ENCODE measurements at regions not wholly inside any gene's neighbourhood (a gene's known extent, or its start where the extent isn't known, plus 50 kb on each side); places are given as distances from the start of the nearest gene placed in this dataset.

DNA sequence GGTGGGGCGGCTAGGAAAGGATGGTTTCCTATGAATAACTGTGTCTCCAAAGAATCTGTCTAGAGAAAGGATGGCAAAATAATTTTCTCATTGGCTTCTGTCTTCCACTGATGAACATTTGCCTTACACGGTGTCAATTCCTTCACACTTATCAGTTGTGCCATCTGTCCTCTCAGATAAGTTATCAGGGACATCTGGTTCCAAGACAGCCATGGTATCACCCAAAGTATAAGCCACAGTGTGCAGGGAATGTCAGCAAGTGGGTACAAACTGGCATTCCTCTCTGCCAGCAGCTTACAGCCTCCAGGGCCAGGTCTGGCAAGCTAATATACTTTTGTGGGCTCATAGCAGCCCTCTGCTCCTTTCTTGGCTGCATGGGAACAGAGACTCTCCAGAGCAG is 1092.0 kb downstream of the EFNA5 start:
- ChIA-PET POLR2A (no interaction called here), CTCF (no interaction called here)
- TF ChIP-seq, protein P1, sequence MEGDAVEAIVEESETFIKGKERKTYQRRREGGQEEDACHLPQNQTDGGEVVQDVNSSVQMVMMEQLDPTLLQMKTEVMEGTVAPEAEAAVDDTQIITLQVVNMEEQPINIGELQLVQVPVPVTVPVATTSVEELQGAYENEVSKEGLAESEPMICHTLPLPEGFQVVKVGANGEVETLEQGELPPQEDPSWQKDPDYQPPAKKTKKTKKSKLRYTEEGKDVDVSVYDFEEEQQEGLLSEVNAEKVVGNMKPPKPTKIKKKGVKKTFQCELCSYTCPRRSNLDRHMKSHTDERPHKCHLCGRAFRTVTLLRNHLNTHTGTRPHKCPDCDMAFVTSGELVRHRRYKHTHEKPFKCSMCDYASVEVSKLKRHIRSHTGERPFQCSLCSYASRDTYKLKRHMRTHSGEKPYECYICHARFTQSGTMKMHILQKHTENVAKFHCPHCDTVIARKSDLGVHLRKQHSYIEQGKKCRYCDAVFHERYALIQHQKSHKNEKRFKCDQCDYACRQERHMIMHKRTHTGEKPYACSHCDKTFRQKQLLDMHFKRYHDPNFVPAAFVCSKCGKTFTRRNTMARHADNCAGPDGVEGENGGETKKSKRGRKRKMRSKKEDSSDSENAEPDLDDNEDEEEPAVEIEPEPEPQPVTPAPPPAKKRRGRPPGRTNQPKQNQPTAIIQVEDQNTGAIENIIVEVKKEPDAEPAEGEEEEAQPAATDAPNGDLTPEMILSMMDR (IDR thresholded peaks at IDR 0.05; ENCODE audit: unreplicated experiment), result no peak
- no peak for DNase-seq (ENCODE audit: unreplicated experiment)
- BruUV-seq (replicated peaks), result no TSS peak
- no peaks in the 10 kb centered on the region for H3K36me3 Mint-ChIP-seq (ENCODE audit: insufficient read depth, unreplicated experiment)
- intact Hi-C loops (cut with micrococcal nuclease), result no loop called here
- H3K9me3 Mint-ChIP-seq (ENCODE audit: unreplicated experiment), result no peaks in the 10 kb centered on the region
- no peak overlapping the region for H3K27ac Mint-ChIP-seq (ENCODE audit: low read depth, unreplicated experiment)
- H3K27me3 Mint-ChIP-seq (ENCODE audit: insufficient read depth, unreplicated experiment), result no peaks in the 10 kb centered on the region
- H3K4me3 Mint-ChIP-seq (ENCODE audit: unreplicated experiment), result no peak overlapping the region
- no peaks in the 10 kb centered on the region for H3K4me1 Mint-ChIP-seq (ENCODE audit: insufficient read depth, unreplicated experiment)

DNA sequence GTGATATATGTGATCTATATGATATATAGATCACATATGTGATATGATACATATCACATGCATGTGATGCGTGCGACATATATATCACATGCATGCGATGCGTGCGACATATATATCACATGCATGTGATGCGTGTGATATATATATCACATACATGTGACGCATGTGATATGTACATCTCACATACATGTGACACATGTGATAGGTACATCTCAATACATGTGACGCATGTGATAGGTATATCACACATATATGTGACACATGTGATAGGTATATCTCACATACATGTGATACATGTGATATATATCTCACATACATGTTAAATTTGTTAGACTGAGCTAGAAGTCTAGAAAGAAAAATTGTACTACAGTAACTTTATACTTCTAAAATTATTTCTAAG is 1095.9 kb downstream of the EFNA5 start:
- H3K9me3 Mint-ChIP-seq (ENCODE audit: unreplicated experiment), result no peaks in the 10 kb centered on the region
- BruUV-seq (replicated peaks), result no TSS peak
- intact Hi-C loops (cut with micrococcal nuclease), result no loop called here
- ChIA-PET CTCF (no interaction called here), POLR2A (no interaction called here)
- H3K36me3 Mint-ChIP-seq (ENCODE audit: insufficient read depth, unreplicated experiment), result no peaks in the 10 kb centered on the region
- TF ChIP-seq, protein P1 (IDR thresholded peaks at IDR 0.05; ENCODE audit: unreplicated experiment), result no peak
- H3K4me1 Mint-ChIP-seq (ENCODE audit: insufficient read depth, unreplicated experiment), result no peaks in the 10 kb centered on the region
- no peak for DNase-seq (ENCODE audit: unreplicated experiment)
- H3K27me3 Mint-ChIP-seq (ENCODE audit: insufficient read depth, unreplicated experiment), result no peaks in the 10 kb centered on the region
- H3K4me3 Mint-ChIP-seq (ENCODE audit: unreplicated experiment), result no peak overlapping the region
- H3K27ac Mint-ChIP-seq (ENCODE audit: low read depth, unreplicated experiment), result no peak overlapping the region

DNA sequence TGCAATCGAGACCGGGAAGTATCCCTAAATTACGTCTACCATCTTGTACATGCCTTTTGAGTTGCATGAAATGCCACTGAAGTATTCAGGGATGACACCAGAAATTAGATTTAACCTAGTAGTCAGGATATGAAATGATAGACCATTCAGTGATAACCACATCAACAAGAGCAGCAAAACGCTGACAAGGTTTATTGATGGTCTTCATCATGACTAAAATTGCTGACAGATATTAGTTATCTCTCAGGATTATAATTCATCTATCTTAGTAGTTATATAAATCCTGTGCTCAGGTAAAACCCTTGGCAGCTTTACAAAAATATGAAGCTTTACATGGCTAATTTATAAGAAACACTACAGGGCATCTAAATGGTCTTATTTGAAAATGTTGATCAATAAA is 1104.7 kb downstream of the EFNA5 start:
- ChIA-PET CTCF (interaction anchor here (0.7 kb wide), 1 partner anchor 314 kb away, joined by 3 read pairs; no protein-coding TSS in a partner anchor), POLR2A (no interaction called here)
- intact Hi-C loops (cut with micrococcal nuclease), result no loop called here
- Mint-ChIP-seq H3K27me3 (ENCODE audit: insufficient read depth, unreplicated experiment) (no peaks in the 10 kb centered on the region), H3K27ac (ENCODE audit: low read depth, unreplicated experiment) (no peak overlapping the region), H3K4me3 (ENCODE audit: unreplicated experiment) (no peak overlapping the region), H3K36me3 (ENCODE audit: insufficient read depth, unreplicated experiment) (no peaks in the 10 kb centered on the region), H3K4me1 (ENCODE audit: insufficient read depth, unreplicated experiment) (no peaks in the 10 kb centered on the region), H3K9me3 (ENCODE audit: unreplicated experiment) (peaks cover 7% of the 10 kb centered on the region)
- TF ChIP-seq, protein P1 (IDR thresholded peaks at IDR 0.05; ENCODE audit: unreplicated experiment), result no peak
- BruUV-seq (replicated peaks), result no TSS peak
- no peak for DNase-seq (ENCODE audit: unreplicated experiment)

DNA sequence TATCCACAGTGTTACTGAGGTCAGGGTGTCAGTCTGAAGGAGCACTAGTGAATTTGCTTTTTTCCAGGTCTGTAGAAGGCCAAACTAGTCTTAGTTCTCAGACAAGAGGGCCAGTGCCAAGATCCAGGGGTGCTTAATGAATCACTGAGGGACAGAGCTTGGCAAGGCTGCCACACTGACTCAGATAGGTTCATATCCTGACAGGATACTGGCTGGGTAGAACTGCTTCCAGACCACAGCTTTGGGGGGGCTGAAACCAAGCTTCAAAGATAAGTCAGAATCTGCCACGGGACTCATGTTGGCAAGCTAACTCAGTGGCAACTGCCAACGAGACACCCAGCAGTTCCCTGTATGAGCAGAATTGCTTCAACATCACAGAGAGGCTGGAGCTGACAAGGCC is 1125.4 kb downstream of the EFNA5 start:
- Mint-ChIP-seq H3K4me3 (ENCODE audit: unreplicated experiment) (no peak overlapping the region), H3K4me1 (ENCODE audit: insufficient read depth, unreplicated experiment) (no peaks in the 10 kb centered on the region), H3K36me3 (ENCODE audit: insufficient read depth, unreplicated experiment) (no peaks in the 10 kb centered on the region), H3K27me3 (ENCODE audit: insufficient read depth, unreplicated experiment) (no peaks in the 10 kb centered on the region), H3K27ac (ENCODE audit: low read depth, unreplicated experiment) (no peak overlapping the region), H3K9me3 (ENCODE audit: unreplicated experiment) (peaks cover 8% of the 10 kb centered on the region)
- BruUV-seq (replicated peaks), result no TSS peak
- peak; percentile 46 for DNase-seq (ENCODE audit: unreplicated experiment)
- TF ChIP-seq, protein P1 (IDR thresholded peaks at IDR 0.05; ENCODE audit: unreplicated experiment), result no peak
- ChIA-PET POLR2A (no interaction called here), CTCF (interaction anchor here (0.5 to 0.8 kb wide), 3 partner anchors 175 to 308 kb away, joined by 3 read pairs; no protein-coding TSS in a partner anchor)
- intact Hi-C loops (cut with micrococcal nuclease), result no loop called here

Measured in MCF 10A (cell line).